HepG2 (cell line): ENCODE measurements at regions not wholly inside any gene's neighbourhood (a gene's known extent, or its start where the extent isn't known, plus 50 kb on each side); places are given as distances from the start of the nearest gene placed in this dataset.

ENCODE experiments used
- CEBPG ChIP-seq: IDR thresholded peaks from 2 replicates; pipeline ENCODE4 v1.6.1; 2016
- CREB1 ChIP-seq, 2 experiments: fragments of 450-650 bp in 1 of 2; IDR thresholded peaks; 2 replicates each; pipeline ENCODE4 v1.6.1; 2016 to 2017; ENCODE audit warnings: control low read depth in 1 of 2, mild to moderate bottlenecking in 1 of 2, missing compliant biosample characterization in 1 of 2, missing genetic modification characterization in 1 of 2
- CREBL2 ChIP-seq: sonication (generic); formaldehyde crosslinking; IDR thresholded peaks from 2 replicates; pipeline ENCODE4 v1.8.1; 2023; ENCODE audit warnings: missing genetic modification reagents, mild to moderate bottlenecking, borderline replicate concordance
- CTCF ChIP-seq: sonication (generic); formaldehyde crosslinking; IDR thresholded peaks from 2 replicates; pipeline ENCODE4 v1.5.0; 2020; ENCODE audit warnings: mild to moderate bottlenecking, missing genetic modification reagents, moderate library complexity
- JUND ChIP-seq: sonication (generic); formaldehyde crosslinking; IDR thresholded peaks from 2 replicates; pipeline ENCODE4 v1.8.0; 2022; ENCODE audit warnings: mild to moderate bottlenecking, missing genetic modification reagents
- SIN3A ChIP-seq: IDR thresholded peaks from 2 replicates; pipeline ENCODE4 v1.6.1; 2011; ENCODE audit warnings: low read depth, mild to moderate bottlenecking, control low read depth, low read length, borderline replicate concordance
- TAF1 ChIP-seq: sonication (generic); formaldehyde crosslinking; IDR thresholded peaks from 2 replicates; pipeline ENCODE4 v1.4.0; 2020; ENCODE audit warnings: missing genetic modification reagents
- TGIF2 ChIP-seq: IDR thresholded peaks from 2 replicates; pipeline ENCODE4 v1.6.1; 2016; ENCODE audit warnings: control low read depth, missing compliant biosample characterization
- ZBTB46 ChIP-seq: sonication (generic); formaldehyde crosslinking; IDR thresholded peaks from 2 replicates; pipeline ENCODE4 v1.4.0; 2020; ENCODE audit warnings: mild to moderate bottlenecking, missing genetic modification reagents, borderline replicate concordance
- ZNF10 ChIP-seq: sonication (generic); formaldehyde crosslinking; IDR thresholded peaks from 2 replicates; pipeline ENCODE4 v1.4.0; 2020; ENCODE audit warnings: mild to moderate bottlenecking, low read depth, missing genetic modification reagents, borderline replicate concordance
- ZNF335 ChIP-seq: sonication (generic); formaldehyde crosslinking; IDR thresholded peaks from 2 replicates; pipeline ENCODE4 v1.4.0; 2020; ENCODE audit warnings: missing genetic modification reagents
- ZNF800 ChIP-seq: sonication (generic); formaldehyde crosslinking; IDR thresholded peaks from 2 replicates; pipeline ENCODE4 v1.4.0; 2020; ENCODE audit warnings: missing genetic modification reagents

- TF ChIP-seq CTCF (CRISPR knock-in tag), result no peak
- no peak for TF ChIP-seq TGIF2
- TF ChIP-seq CEBPG (CRISPR knock-in tag), result no peak
- TF ChIP-seq ZNF335 (CRISPR knock-in tag), result no peak
- TF ChIP-seq CREB1 (IDR thresholded peaks at IDR 0.05), result no peak
- TF ChIP-seq CREB1 (CRISPR knock-in tag; IDR thresholded peaks at IDR 0.05), result no peak
- TF ChIP-seq SIN3A, result no peak
- no peak for TF ChIP-seq TAF1 (CRISPR knock-in tag)
- no peak for TF ChIP-seq CREBL2 (CRISPR knock-in tag)
- TF ChIP-seq JUND (CRISPR knock-in tag), result no peak
- TF ChIP-seq ZNF800 (CRISPR knock-in tag), result no peak
- TF ChIP-seq ZNF10 (CRISPR knock-in tag), result no peak
- TF ChIP-seq ZBTB46 (CRISPR knock-in tag), result no peak
These were observed 924.7 kb upstream of the CELF2 start for GRCh38 chr10:10093021-10093420.
